GM23248 (cell line): ENCODE measurements at regions not wholly inside any gene's neighbourhood (a gene's known extent, or its start where the extent isn't known, plus 50 kb on each side); places are given as distances from the start of the nearest gene placed in this dataset.
"Not testable (repeated sequence)": the region's sequence is repeated elsewhere in the genome, so short reads cannot be mapped to it uniquely, and the experiment has no call there.

Source experiments
- DNase-seq: peaks from one replicate; pipeline ENCODE4 v3.0.0-alpha.2; 2015
- H2AFZ ChIP-seq: fragments of 200-600 bp; sonication (generic); 2 replicates; pipeline ENCODE4 v1.6.1; 2016; ENCODE audit warnings: antibody characterized with exemption
- H3F3A ChIP-seq: fragments of 200-600 bp; sonication (generic); 2 replicates; pipeline ENCODE4 v1.6.1; 2016; ENCODE audit warnings: mild to moderate bottlenecking, antibody characterized with exemption, mixed run types; ENCODE audit not compliant: insufficient read depth
- H3K27ac ChIP-seq: fragments of 200-600 bp; sonication (generic); 2 replicates; pipeline ENCODE4 v1.5.1; 2016; ENCODE audit warnings: mild to moderate bottlenecking
- H3K27me3 ChIP-seq: fragments of 200-600 bp; sonication (generic); replicated peaks from 2 replicates; pipeline ENCODE4 v1.6.1; 2016; ENCODE audit warnings: mild to moderate bottlenecking; ENCODE audit not compliant: insufficient read depth
- H3K36me3 ChIP-seq: fragments of 200-600 bp; sonication (generic); 2 replicates; pipeline ENCODE4 v1.6.1; 2016; ENCODE audit warnings: low read depth, mild to moderate bottlenecking
- H3K4me1 ChIP-seq: fragments of 200-600 bp; sonication (generic); 2 replicates; pipeline ENCODE4 v1.6.1; 2016; ENCODE audit warnings: mild to moderate bottlenecking; ENCODE audit not compliant: insufficient read depth
- H3K4me2 ChIP-seq: fragments of 200-600 bp; sonication (generic); one replicate; pipeline ENCODE4 v1.6.1; 2016; ENCODE audit warnings: mild to moderate bottlenecking; ENCODE audit not compliant: unreplicated experiment
- H3K4me3 ChIP-seq: fragments of 200-600 bp; sonication (generic); 2 replicates; pipeline ENCODE4 v1.5.1; 2016; ENCODE audit warnings: mild to moderate bottlenecking
- H3K79me2 ChIP-seq: fragments of 200-600 bp; sonication (generic); 2 replicates; pipeline ENCODE4 v1.6.1; 2016; ENCODE audit warnings: mild to moderate bottlenecking; ENCODE audit not compliant: insufficient read depth
- H3K9ac ChIP-seq: fragments of 200-600 bp; sonication (generic); 2 replicates; pipeline ENCODE4 v1.6.1; 2016; ENCODE audit warnings: mild to moderate bottlenecking
- H3K9me2 ChIP-seq: fragments of 200-600 bp; sonication (generic); 2 replicates; pipeline ENCODE4 v1.6.1; 2016; ENCODE audit warnings: mixed run types, mild to moderate bottlenecking, moderate library complexity; ENCODE audit not compliant: insufficient read depth
- H3K9me3 ChIP-seq: fragments of 200-600 bp; sonication (generic); one replicate; pipeline ENCODE4 v1.6.1; 2017; ENCODE audit warnings: low read depth
- H4K20me1 ChIP-seq: fragments of 200-600 bp; sonication (generic); 2 replicates; pipeline ENCODE4 v1.6.0; 2016; ENCODE audit not compliant: insufficient read depth
- EZH2 ChIP-seq: fragments of 200-600 bp; sonication (generic); IDR thresholded peaks from 2 replicates; pipeline ENCODE4 v1.6.1; 2018; ENCODE audit warnings: antibody characterized with exemption, mild to moderate bottlenecking; ENCODE audit not compliant: insufficient read depth, poor library complexity, severe bottlenecking
- EZH2phosphoT487 ChIP-seq: fragments of 200-600 bp; sonication (generic); IDR thresholded peaks from 2 replicates; pipeline ENCODE4 v1.6.1; 2018; ENCODE audit warnings: antibody characterized with exemption, moderate library complexity, mild to moderate bottlenecking, low read depth; ENCODE audit not compliant: insufficient read depth
- WGBS, 2 experiments: methylation state at CpG; one replicate each; pipeline ENCODE4 v1.1.6; 2015 to 2017; ENCODE audit warnings: low lambda C conversion rate in 2 of 2, low coverage in 1 of 2; ENCODE audit errors: missing lambda C conversion rate in 2 of 2; 5-methylcytosine and 5-hydroxymethylcytosine counted together
- in situ Hi-C: fragments of 300-500 bp; cut with MboI; formaldehyde crosslinking; loops from 2 replicates; pipeline ENCODE4 v1.15.0; 2020

GRCh38 chr5:92242170-92242569 is 859.1 kb upstream of the ARRDC3 start:
- no peaks in the 10 kb centered on the region; the same call in 1 of the 2 replicates for H3K27me3 ChIP-seq
- no peak overlapping the region for H3K4me3 ChIP-seq
- no peaks in the 10 kb centered on the region for H3K9me2 ChIP-seq
- no peaks in the 10 kb centered on the region for H3K9me3 ChIP-seq
- no peaks in the 10 kb centered on the region for H3K36me3 ChIP-seq
- no peaks in the 10 kb centered on the region for H4K20me1 ChIP-seq
- no peak overlapping the region for H3K4me2 ChIP-seq
- no peaks in the 10 kb centered on the region for H3K4me1 ChIP-seq
- H3K79me2 ChIP-seq: no peaks in the 10 kb centered on the region
- in situ Hi-C loops: no loop called here
- H3K27ac ChIP-seq: no peak overlapping the region
- DNase-seq: no peak
- H2AFZ ChIP-seq: no peak overlapping the region
- no peak overlapping the region for H3K9ac ChIP-seq
- no peaks in the 10 kb centered on the region for H3F3A ChIP-seq
- TF ChIP-seq EZH2: no peak
- no peak for TF ChIP-seq EZH2phosphoT487

DNA sequence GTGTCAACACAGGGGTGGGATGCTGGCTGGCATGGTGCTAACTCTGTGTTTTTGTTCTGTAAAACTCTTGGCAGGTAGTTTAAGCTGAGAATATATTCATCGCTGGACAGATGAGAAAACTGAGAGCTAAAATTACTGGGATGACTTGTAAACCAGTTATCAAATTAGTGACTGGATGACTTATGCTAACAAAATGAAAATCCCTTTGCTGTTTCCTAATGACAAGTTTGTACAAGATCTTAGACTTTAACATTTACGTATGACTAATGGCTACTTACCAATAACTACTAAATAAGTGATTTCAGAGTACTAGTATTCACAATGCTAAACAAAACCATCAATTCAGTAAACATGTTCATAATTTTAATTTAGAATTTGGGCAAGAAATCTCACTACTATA is 854.8 kb upstream of the ARRDC3 start:
- no peaks in the 10 kb centered on the region; the same call in 1 of the 2 replicates for H3K27me3 ChIP-seq
- TF ChIP-seq EZH2 (no peak), EZH2phosphoT487 (no peak)
- H4K20me1 ChIP-seq: no peaks in the 10 kb centered on the region
- DNase-seq: no peak
- H3K9ac ChIP-seq: no peak overlapping the region
- H3K4me1 ChIP-seq: no peaks in the 10 kb centered on the region
- 50 to 59% methylated on average over 2 of the region's 2 CpGs for whole genome bisulfite sequencing, 2 experiments
- H3K9me2 ChIP-seq: no peaks in the 10 kb centered on the region
- H3K36me3 ChIP-seq: no peaks in the 10 kb centered on the region
- H2AFZ ChIP-seq: no peak overlapping the region
- H3K4me3 ChIP-seq: no peak overlapping the region
- in situ Hi-C loops: no loop called here
- H3K27ac ChIP-seq: no peak overlapping the region
- no peaks in the 10 kb centered on the region for H3F3A ChIP-seq
- no peaks in the 10 kb centered on the region for H3K79me2 ChIP-seq
- no peak overlapping the region for H3K4me2 ChIP-seq
- no peaks in the 10 kb centered on the region for H3K9me3 ChIP-seq

GRCh38 chr5:92222449-92222848 is 839.3 kb upstream of the ARRDC3 start:
- peak; percentile 6 for DNase-seq
- Histone ChIP-seq H3K36me3 (no peaks in the 10 kb centered on the region), H3K9me2 (no peaks in the 10 kb centered on the region), H3K4me1 (no peaks in the 10 kb centered on the region), H4K20me1 (no peaks in the 10 kb centered on the region), H3K27me3 (no peaks in the 10 kb centered on the region), H3K9ac (no peak overlapping the region), H3K9me3 (no peaks in the 10 kb centered on the region), H3F3A (no peaks in the 10 kb centered on the region), H2AFZ (no peak overlapping the region), H3K79me2 (no peaks in the 10 kb centered on the region), H3K4me3 (no peak overlapping the region), H3K27ac (no peak overlapping the region), H3K4me2 (no peak overlapping the region)
- TF ChIP-seq EZH2 (no peak), EZH2phosphoT487 (no peak)
- WGBS, 2 experiments: 44 to 50% methylated on average over 1 of the region's 1 CpG
- in situ Hi-C loops: no loop called here

GRCh38 chr5:92216852-92217251 is 833.7 kb upstream of the ARRDC3 start:
- H3K4me3 ChIP-seq, H3K9me2 ChIP-seq, H3K9ac ChIP-seq, H3K4me2 ChIP-seq, H3F3A ChIP-seq, H3K9me3 ChIP-seq, H3K4me1 ChIP-seq, DNase-seq, H3K79me2 ChIP-seq, H3K27me3 ChIP-seq, in situ Hi-C loops, H4K20me1 ChIP-seq, H3K27ac ChIP-seq, H2AFZ ChIP-seq, H3K36me3 ChIP-seq: not testable (repeated sequence)
- 25 to 47% methylated on average over 2 of the region's 2 CpGs for WGBS, 2 experiments

DNA sequence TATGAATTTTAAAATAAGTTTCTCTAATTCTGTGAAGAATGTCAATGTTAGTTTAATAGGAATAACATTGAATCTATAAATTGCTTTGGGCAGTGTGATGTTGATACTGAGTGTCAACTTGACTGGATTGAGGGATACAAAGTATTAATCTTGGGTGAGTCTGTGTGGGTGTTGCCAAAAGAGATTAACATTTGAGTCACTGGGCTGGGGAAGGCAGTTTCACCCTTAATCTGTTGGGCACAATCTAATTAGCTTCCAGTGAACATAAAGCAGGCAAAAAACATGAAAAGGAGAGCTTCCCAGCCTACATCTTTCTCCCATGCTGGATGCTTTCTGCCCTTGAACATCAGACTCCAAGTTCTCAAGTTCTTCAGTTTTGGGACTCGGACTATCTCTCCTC is 832.0 kb upstream of the ARRDC3 start:
- Histone ChIP-seq H3K4me1 (no peaks in the 10 kb centered on the region), H2AFZ (no peak overlapping the region), H3K9me3 (no peaks in the 10 kb centered on the region), H3K36me3 (no peaks in the 10 kb centered on the region), H3K9me2 (no peaks in the 10 kb centered on the region), H3F3A (no peaks in the 10 kb centered on the region), H3K4me3 (no peak overlapping the region), H3K79me2 (no peaks in the 10 kb centered on the region), H3K4me2 (no peak overlapping the region), H3K27ac (no peak overlapping the region), H3K27me3 (no peaks in the 10 kb centered on the region), H4K20me1 (no peaks in the 10 kb centered on the region), H3K9ac (no peak overlapping the region)
- 33 to 39% methylated on average over 1 of the region's 1 CpG for WGBS, 2 experiments
- TF ChIP-seq EZH2: no peak
- no peak for TF ChIP-seq EZH2phosphoT487
- no peak for DNase-seq
- in situ Hi-C loops: no loop called here
